NCI-H526 (cell line): ENCODE measurements at regions not wholly inside any gene's neighbourhood (a gene's known extent, or its start where the extent isn't known, plus 50 kb on each side); places are given as distances from the start of the nearest gene placed in this dataset.
A peak's percentile ranks its signal among the peaks of the same experiment; 100 is the strongest.
"Not testable (repeated sequence)": the region's sequence is repeated elsewhere in the genome, so short reads cannot be mapped to it uniquely, and the experiment has no call there.

ENCODE experiments used
- DNase-seq, 2 experiments: peaks; one replicate each; lab custom pipeline; 2025; lab: John Stamatoyannopoulos, UW

GRCh38 chr1:95297906-95298305 is 63.9 kb downstream of the RWDD3 start:
- not testable (repeated sequence) for DNase-seq

- DNase-seq, result no peak
These were observed 67.1 kb downstream of the RWDD3 start for GRCh38 chr1:95301091-95301490.

GRCh38 chr1:95301614-95302013 is 67.6 kb downstream of the RWDD3 start:
- DNase-seq, result no peak

- DNase-seq, result no peak
These were observed 70.8 kb downstream of the RWDD3 start for GRCh38 chr1:95304803-95305202.

GRCh38 chr1:95308276-95309030 is 74.4 kb downstream of the RWDD3 start:
- DNase-seq, result peak; percentile 8 to 11

- DNase-seq, result peak; percentile 37 to 74
These were observed 75.0 kb downstream of the RWDD3 start for GRCh38 chr1:95309031-95309471.

GRCh38 chr1:95311014-95311413 is 77.0 kb downstream of the RWDD3 start:
- DNase-seq, result no peak

GRCh38 chr1:95311762-95312161 is 77.8 kb downstream of the RWDD3 start:
- no peak for DNase-seq

GRCh38 chr1:95312181-95312580 is 78.2 kb downstream of the RWDD3 start:
- DNase-seq, result no peak

- DNase-seq, result no peak
These were observed 79.5 kb downstream of the RWDD3 start for GRCh38 chr1:95313527-95313926.

GRCh38 chr1:95321531-95321930 is 87.5 kb downstream of the RWDD3 start:
- no peak for DNase-seq

GRCh38 chr1:95323123-95323522 is 89.1 kb downstream of the RWDD3 start:
- no peak for DNase-seq

GRCh38 chr1:95325349-95325748 is 91.3 kb downstream of the RWDD3 start:
- no peak for DNase-seq

- no peak for DNase-seq
These were observed 92.0 kb downstream of the RWDD3 start for GRCh38 chr1:95326023-95326422.

GRCh38 chr1:95332754-95333153 is 98.7 kb downstream of the RWDD3 start:
- DNase-seq, result no peak

- no peak for DNase-seq
These were observed 105.4 kb downstream of the RWDD3 start for GRCh38 chr1:95339377-95339776.

- DNase-seq, result no peak
These were observed 106.1 kb downstream of the RWDD3 start for GRCh38 chr1:95340061-95340460.

GRCh38 chr1:95352767-95353166 is 118.8 kb downstream of the RWDD3 start:
- DNase-seq, result no peak

- no peak for DNase-seq
These were observed 119.2 kb downstream of the RWDD3 start for GRCh38 chr1:95353194-95353593.

GRCh38 chr1:95364546-95364945 is 130.5 kb downstream of the RWDD3 start:
- no peak for DNase-seq

GRCh38 chr1:95366498-95366897 is 132.5 kb downstream of the RWDD3 start:
- DNase-seq, result no peak

GRCh38 chr1:95368178-95368577 is 134.2 kb downstream of the RWDD3 start:
- no peak for DNase-seq

GRCh38 chr1:95369985-95370690 is 136.1 kb downstream of the RWDD3 start:
- DNase-seq, result no peak
